DND-41 (cell line): ENCODE measurements at regions not wholly inside any gene's neighbourhood (a gene's known extent, or its start where the extent isn't known, plus 50 kb on each side); places are given as distances from the start of the nearest gene placed in this dataset.

Experiments
- CTCF ChIP-seq: IDR thresholded peaks from 2 replicates; pipeline ENCODE4 v1.5.1; 2012; ENCODE audit warnings: borderline replicate concordance, low read length, moderate library complexity, mild to moderate bottlenecking; ENCODE audit not compliant: poor library complexity, severe bottlenecking; ENCODE audit errors: extremely low read depth
- EZH2 ChIP-seq: IDR thresholded peaks from 3 replicates; pipeline ENCODE4 v1.6.1; 2012; ENCODE audit warnings: borderline replicate concordance, low read depth, mild to moderate bottlenecking, moderate library complexity, low read length, inconsistent platforms; ENCODE audit not compliant: severe bottlenecking

DNA sequence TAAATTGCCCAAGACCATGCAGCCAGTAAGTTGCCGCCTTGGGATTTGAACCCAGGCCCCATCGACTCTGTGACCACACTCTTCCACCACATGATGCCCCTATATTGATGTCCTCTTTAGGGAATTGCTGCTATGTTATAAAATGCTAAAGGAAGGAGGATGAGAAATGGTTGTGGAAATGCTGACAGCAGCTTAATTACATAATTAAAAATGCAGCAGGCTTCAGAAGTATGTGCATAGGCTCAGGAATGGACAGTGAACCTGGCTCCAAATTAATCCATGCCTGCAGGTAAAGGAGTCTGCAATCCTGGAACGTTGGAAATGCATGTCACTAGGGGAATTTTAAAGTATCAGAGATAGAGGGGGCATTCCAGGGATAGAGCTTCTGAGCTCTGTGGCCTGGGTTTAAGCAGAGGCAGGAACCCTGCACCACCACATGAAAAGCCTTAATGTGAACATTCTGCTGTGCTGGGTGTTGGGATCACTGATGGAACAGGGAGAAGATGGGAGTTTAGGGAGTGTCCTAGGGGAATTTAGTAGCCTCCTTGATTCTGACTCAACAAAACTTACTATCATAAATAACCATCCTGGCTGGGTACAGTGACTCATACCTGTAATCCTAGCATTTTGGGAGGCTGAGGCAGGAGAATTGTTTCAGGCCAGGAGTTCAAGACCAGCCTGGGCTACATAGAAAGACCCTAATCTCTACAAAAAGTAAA, 76.1 kb upstream of the CCDC85A start:
- TF ChIP-seq CTCF (no peak), EZH2 (no peak)
